ENCODE measurements at regions not wholly inside any gene's neighbourhood (a gene's known extent, or its start where the extent isn't known, plus 50 kb on each side); places are given as distances from the start of the nearest gene placed in this dataset.

- Mint-ChIP-seq H3K9me3 (ENCODE audit: unreplicated experiment) (peaks cover 6% of the 10 kb centered on the region), H3K4me1 (ENCODE audit: unreplicated experiment) (peaks cover 18% of the 10 kb centered on the region), H3K27ac (ENCODE audit: unreplicated experiment) (no peak overlapping the region), H3K36me3 (ENCODE audit: unreplicated experiment) (no peaks in the 10 kb centered on the region), H3K27me3 (ENCODE audit: unreplicated experiment) (no peaks in the 10 kb centered on the region), H3K4me3 (ENCODE audit: unreplicated experiment) (no peak overlapping the region)
- TF ChIP-seq, protein P1, sequence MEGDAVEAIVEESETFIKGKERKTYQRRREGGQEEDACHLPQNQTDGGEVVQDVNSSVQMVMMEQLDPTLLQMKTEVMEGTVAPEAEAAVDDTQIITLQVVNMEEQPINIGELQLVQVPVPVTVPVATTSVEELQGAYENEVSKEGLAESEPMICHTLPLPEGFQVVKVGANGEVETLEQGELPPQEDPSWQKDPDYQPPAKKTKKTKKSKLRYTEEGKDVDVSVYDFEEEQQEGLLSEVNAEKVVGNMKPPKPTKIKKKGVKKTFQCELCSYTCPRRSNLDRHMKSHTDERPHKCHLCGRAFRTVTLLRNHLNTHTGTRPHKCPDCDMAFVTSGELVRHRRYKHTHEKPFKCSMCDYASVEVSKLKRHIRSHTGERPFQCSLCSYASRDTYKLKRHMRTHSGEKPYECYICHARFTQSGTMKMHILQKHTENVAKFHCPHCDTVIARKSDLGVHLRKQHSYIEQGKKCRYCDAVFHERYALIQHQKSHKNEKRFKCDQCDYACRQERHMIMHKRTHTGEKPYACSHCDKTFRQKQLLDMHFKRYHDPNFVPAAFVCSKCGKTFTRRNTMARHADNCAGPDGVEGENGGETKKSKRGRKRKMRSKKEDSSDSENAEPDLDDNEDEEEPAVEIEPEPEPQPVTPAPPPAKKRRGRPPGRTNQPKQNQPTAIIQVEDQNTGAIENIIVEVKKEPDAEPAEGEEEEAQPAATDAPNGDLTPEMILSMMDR (IDR thresholded peaks at IDR 0.05), result peak; percentile 43
- DNase-seq (ENCODE audit: extremely low spot score, unreplicated experiment), result no peak
Measured at GRCh38 chr2:142180820-142181533, 50.2 kb upstream of the LRP1B start.
